SKM-1 (cell line): ENCODE measurements at regions not wholly inside any gene's neighbourhood (a gene's known extent, or its start where the extent isn't known, plus 50 kb on each side); places are given as distances from the start of the nearest gene placed in this dataset.

Source experiments
- DNase-seq: peaks from one replicate; lab custom pipeline; 2025; ENCODE audit not compliant: unreplicated experiment; lab: John Stamatoyannopoulos, UW

- no peak for DNase-seq
These were observed 260.0 kb upstream of the DACH1 start for GRCh38 chr13:72127031-72127430.

GRCh38 chr13:72126424-72126823, 259.4 kb upstream of the DACH1 start:
- no peak for DNase-seq

GRCh38 chr13:72125561-72125960, 258.6 kb upstream of the DACH1 start:
- no peak for DNase-seq

DNA sequence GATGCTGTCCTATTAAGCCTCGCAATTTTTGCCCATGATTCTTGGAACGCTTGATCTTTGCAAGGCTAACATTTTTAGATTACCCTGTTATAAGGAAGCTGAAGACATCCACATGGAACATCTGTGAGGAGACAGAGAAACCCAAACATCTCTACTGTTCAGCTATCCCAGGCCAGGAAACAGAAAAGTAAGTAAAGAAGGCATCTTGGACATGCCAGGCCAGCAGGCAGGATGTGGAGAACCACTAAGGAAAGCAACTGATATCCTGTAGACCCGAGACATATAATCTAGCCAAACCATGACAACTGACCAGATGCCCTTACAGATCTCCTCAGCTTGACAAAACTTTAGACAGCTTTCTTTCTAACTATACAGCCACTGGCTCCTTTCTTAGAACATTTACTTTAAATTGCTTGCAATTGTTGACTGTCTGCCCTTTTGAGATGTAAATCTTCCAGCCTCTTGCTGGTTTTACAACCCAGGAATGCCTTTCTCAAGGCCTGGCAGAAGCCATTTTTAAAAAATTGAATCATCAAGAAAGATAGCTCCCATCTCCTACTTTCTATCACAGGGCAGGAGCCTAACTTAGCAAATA, 255.8 kb upstream of the DACH1 start:
- no peak for DNase-seq

DNA sequence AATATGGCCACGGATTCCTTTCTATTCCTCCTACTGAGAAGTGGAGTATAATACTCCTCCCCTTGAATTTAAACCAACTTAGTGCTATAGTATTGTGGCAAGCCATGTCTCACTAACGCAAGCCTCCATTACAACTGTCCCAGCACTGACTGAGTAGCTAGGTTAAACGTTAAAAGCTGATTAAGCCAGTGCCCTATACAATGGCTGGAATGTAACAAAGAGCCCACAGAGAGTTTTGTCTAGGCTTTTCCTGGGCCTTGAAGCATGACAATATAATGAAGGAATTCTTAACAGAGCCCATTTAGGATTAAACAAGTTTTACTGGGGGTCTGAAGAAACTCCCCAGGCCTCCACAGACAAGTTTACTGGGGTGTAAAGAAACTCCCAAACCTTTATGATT, 254.5 kb upstream of the DACH1 start:
- no peak for DNase-seq

- DNase-seq = no peak
These were observed 253.6 kb upstream of the DACH1 start for GRCh38 chr13:72120632-72121031.

DNA sequence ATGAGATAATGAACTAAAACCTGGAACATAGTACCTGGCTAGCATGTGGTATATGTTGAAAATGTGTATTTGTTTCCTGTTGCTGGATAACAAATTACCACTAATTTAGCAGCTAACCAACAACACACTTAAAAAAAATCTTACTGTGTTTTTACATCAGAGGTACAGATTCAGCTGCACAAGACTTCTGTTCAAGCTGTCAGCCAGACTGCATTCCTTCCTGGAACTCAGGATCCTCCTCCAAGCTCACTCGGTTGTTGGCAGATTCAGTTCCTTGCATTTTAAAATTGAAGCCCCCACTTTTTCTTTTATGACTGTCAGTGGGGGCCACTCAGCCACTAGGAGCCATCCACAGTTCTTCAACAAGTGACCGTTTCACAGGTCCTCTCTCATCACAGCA, 246.9 kb upstream of the DACH1 start:
- no peak for DNase-seq

GRCh38 chr13:72113076-72113475, 246.1 kb upstream of the DACH1 start:
- DNase-seq = no peak

DNA sequence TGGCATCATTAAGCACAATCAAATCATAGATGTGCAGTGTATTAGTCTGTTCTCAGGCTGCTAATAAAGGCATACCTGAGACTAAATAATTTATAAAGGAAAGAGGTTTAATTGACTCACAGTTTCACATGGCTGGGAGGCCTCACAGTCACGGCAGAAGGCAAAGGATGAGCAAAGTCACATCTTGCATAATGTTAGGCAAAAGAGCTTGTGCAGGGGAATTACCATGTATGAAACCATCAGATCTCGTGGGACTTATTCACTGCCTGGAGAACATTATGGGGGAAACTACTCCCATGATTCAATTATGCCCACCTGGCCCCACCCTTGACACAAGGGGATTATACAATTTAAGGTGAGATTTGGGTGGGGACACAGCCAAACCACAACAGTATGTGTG, 245.2 kb upstream of the DACH1 start:
- no peak for DNase-seq

DNA sequence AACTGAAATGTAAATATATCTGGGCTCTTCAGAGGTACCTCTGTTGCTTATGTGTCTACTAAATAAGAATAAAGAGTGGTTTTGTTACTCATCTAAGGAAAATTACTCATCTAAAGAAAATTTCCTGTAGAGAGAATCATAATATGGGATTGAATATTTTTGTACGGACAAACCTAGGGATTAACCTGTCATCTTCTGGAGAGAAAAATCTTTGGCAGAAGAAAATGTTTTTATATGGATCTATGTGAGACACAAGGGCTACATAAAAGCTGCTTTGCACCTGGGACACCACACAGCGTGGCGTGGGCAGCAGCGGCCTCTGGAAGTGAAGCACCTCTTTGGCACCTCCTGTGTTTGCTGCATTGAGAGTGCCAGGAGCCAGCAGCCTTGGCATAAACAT, 242.9 kb upstream of the DACH1 start:
- no peak for DNase-seq

DNA sequence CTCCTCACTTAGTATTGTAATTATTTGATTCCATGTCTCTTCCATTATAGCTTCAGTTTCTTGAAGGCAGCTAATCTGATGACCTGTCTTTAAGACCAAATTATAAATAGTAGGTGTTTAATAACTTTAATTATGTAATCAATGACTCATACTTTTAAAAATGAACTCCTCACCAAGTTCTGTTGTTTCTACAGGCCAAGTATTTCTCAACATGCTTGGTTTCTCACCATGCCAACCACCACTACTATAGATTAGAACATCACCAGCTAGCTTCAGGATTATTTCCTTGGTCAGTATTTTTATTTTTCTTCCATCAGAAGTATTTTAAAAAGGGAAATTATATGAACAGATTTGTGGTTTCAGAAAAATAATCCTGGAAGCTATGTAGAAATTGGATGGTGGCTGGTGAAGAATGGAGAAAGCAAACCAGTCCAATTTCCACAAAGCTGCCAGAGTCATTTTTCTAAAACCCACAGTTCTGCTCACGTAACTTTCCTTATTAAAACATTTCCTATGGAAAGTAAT, 237.7 kb upstream of the DACH1 start:
- no peak for DNase-seq

- DNase-seq = no peak
These were observed 234.9 kb upstream of the DACH1 start for GRCh38 chr13:72101768-72102400.

- DNase-seq = no peak
These were observed 233.3 kb upstream of the DACH1 start for GRCh38 chr13:72100339-72100738.

- no peak for DNase-seq
These were observed 230.6 kb upstream of the DACH1 start for GRCh38 chr13:72097568-72097967.

GRCh38 chr13:72093262-72093661, 226.3 kb upstream of the DACH1 start:
- no peak for DNase-seq

- no peak for DNase-seq
These were observed 207.7 kb upstream of the DACH1 start for GRCh38 chr13:72074663-72075062.

DNA sequence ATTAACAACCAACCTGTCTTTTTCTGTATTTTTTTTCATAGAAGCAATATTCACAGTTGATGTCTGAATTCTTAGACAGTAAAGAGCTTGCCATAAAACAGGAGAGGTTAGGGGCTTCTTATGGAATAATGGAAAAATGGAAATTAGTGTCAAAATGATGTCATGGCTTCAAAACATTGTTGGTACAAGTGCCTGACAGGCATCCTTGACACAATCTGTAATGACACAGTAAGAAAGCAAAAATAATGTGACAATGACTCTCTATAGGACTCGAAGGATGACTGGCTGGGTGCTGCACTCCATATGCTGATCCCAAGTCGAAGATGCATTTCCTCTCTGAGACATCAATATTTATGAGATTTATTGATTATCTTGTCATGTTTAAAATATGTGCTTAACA, 205.3 kb upstream of the DACH1 start:
- no peak for DNase-seq

- DNase-seq = no peak
These were observed 204.7 kb upstream of the DACH1 start for GRCh38 chr13:72071713-72072112.

GRCh38 chr13:72062566-72062965, 195.6 kb upstream of the DACH1 start:
- DNase-seq = no peak

- no peak for DNase-seq
These were observed 194.6 kb upstream of the DACH1 start for GRCh38 chr13:72061613-72062012.

DNA sequence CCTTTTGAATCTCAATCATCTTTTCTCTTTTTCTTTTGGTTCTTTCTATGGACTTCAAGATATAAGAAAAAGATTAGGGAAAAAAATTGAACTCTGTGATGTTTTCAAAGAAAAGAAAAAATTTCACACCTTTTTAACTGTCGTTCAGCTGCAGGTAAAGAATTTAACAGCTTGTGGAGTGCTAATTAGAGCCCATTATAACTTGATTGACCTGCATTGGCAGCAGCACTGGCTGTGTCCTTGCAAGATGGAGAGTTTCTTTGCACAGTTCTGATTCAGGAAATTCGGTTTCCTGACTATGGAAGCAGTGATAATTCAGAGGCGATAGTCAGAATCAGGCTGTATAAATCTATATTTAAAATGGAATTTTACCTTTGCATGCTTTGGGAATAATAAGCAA, 183.2 kb upstream of the DACH1 start:
- DNase-seq = no peak

- no peak for DNase-seq
These were observed 176.4 kb upstream of the DACH1 start for GRCh38 chr13:72043366-72043765.

- no peak for DNase-seq
These were observed 174.2 kb upstream of the DACH1 start for GRCh38 chr13:72041165-72041564.
